ENCODE measurements at regions not wholly inside any gene's neighbourhood (a gene's known extent, or its start where the extent isn't known, plus 50 kb on each side); places are given as distances from the start of the nearest gene placed in this dataset.
"Not testable (repeated sequence)": the region's sequence is repeated elsewhere in the genome, so short reads cannot be mapped to it uniquely, and the experiment has no call there.

DNA sequence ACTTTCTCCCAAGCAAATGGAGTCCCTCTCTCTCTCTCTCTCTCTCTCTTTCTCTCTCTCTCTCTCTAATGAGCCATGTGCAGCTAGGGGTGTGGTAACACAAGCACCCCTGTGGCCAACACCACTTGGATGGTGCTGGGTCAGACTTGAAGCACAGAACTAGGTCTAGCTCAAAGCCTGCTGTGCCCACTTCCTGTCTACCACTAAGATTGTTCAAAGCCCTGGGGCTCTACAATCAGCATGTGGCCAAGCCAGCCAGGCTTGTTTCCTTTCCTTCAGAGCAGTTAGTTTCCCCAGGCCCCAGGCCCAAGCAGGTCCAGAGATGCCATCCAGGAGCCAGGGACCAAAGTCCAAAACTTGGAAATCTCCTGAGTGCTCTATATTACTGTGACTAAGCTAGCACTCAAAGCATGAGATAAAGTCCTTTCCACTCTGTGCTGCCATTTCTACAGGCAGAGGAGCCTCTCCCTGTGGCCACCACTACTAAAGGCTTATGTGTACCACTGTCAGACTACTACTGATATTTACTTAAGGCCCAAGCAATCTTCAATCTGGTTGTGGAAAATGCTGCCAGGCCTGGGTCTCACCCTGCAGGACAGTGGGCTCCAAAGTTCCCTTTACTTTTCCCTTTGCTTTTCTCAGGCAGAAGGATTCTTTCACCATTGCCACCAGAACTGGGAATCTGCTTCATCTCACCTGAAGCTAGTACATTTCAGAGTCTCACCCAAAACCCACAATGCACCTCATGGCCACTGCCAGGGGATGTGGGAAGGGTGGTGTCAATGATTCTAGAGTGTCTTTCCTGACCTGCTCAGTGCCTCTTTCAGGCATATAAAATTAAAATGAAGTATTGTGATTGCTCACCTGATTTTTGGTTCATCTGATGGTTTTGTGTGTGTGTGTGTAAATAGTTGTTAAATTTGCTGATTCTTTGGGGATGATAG, 999.5 kb downstream of the NCAM2 start:
- DNase-seq (ENCODE audit: low read depth), result no peak

DNA sequence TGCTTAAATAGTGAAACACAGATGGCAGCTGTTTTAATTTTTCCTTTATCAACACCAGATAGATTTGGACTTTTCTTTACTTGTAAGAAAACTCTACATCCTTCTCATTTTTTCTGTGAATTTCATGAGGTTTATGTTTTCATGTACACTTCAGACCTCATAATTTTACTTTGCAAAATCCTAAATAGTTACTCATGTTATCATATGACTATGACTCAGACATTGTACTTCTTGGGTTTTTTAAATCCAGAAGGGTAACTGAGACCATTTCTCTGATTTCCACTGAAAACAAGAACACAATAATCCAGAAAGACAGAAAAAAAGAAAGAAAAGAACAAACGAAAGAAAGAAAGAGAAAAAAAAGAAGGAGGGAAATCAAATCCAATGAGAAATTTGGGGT, 1021.6 kb downstream of the NCAM2 start:
- DNase-seq (ENCODE audit: low read depth), result no peak

GRCh38 chr21:22020221-22020620, 1022.0 kb downstream of the NCAM2 start:
- DNase-seq (ENCODE audit: low read depth), result no peak

DNA sequence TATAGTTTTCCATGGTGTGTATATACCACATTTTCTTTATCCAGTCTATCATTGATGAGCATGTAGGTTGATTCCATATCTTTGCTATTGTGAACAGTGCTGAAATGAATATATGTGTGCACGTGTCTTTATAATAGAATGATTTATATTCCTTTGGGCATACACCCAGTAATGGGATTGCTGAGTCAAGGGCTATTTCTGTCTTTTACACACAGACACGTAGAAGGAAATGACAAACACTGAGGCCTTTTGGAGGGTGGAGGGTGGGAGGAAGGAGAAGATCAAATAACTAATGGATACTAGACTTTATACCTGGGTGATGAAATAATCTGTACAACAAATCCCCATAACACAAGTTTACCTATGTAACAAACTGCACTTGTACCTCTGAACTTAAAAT, 1025.7 kb downstream of the NCAM2 start:
- not testable (repeated sequence) for DNase-seq (ENCODE audit: low read depth)

GRCh38 chr21:22044431-22044830, 1046.2 kb downstream of the NCAM2 start:
- no peak for DNase-seq (ENCODE audit: low read depth)

DNA sequence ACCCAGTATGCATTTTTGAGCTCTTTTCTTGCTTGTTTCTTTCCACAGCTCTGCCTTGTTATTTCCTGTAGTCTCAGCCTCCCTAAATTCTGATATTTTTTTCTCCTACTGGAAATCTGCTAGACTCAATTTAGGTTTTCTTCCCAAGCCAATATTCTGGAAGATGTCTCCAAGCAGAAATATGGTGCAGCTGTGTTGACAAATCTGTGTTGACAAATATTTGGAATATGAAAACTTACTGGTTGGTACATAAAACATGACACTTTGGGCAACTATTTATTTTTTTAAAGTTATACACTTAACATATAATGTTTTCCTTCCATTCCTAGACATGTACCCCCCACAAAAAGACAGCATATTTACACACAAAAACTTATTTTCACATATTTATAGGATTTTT, 1048.4 kb downstream of the NCAM2 start:
- DNase-seq (ENCODE audit: low read depth), result no peak

DNA sequence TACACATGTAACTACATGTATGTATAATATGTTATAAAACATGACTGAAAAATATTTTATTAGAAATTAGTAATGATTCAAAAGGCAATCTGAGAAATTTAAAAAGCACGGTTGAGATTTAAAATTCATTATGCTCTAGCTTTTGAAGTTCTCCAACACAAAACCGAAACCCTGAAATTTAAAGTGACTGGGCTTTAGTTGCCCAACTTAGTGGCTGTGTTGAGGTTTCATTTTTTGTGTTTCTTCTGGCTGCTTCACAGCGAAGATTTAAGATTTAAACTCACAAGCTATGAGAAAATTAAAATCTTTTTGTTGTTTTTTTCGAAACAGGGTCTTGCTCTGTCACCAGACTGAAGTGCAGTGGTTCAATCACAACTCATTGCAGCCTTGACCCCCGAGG, 1058.7 kb downstream of the NCAM2 start:
- DNase-seq (ENCODE audit: low read depth), result no peak

DNA sequence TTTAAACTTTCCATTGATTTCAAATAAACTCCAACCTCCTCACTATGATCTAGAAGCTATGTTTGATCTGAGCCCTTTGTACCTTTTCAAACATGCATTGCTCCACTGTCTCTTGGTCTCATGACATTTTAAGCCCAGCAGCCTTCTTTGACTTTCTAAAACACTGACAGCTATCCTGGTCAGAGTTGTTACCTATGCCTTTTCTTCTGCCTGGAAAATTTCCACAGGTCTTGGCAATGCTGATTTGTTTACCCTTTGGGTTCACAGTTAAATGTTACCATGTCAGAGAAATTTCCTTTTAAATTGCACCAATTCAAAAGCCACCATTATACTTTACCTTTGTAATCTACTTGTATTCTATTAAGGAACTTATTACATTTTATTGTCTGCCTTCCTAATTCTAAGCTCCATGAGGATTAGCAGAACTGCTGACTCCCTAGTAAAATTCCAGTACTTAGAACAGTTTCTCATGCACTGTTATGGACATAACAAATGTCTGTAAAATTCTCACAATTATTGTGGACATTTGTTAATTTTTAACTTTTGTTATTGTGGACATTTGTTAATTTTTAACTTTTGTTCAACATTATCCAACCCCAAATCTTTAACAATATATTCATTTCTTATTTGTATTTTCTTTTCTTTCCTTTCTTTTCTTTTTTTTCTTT, 1064.4 kb downstream of the NCAM2 start:
- no peak for DNase-seq (ENCODE audit: low read depth)

DNA sequence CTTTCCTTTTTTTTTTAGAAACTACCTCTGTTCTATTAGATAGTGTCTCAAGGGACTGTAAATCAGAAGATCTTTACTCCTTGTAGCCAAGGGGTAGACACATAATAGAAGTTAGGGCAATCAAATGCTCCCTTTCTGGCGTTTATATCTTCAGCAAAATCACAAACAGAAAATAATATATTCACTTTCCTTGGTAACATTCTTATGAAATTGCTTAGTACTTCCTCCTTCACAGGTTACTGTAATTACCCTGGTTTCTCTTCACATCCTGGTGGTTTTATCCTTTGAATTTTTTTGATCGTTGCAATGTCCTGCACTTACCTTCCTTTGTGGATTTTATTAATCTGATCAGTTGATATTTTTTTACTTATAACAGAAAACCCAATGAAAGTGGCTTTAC, 1064.9 kb downstream of the NCAM2 start:
- no peak for DNase-seq (ENCODE audit: low read depth)

- DNase-seq (ENCODE audit: low read depth), result no peak
These were observed 1078.3 kb downstream of the NCAM2 start for GRCh38 chr21:22076471-22076870.

DNA sequence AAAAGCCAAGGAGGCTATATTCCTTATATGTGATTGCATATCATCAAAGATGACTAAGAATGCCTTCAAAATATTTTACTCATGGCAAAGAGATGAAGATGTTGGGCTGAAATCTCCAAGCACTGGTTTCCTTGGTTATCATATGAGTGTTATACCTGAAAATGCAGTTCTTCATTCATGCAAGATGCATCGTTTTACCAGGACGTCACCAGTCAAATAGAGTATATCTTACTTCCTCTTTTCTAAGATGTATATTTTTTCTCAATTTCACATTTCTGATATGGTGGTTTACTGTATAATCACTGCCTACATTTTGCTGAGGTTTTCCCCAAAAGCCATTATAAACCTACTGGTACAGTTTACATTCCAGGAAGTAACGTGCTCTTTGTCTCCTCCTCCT, 1085.7 kb downstream of the NCAM2 start:
- no peak for DNase-seq (ENCODE audit: low read depth)

DNA sequence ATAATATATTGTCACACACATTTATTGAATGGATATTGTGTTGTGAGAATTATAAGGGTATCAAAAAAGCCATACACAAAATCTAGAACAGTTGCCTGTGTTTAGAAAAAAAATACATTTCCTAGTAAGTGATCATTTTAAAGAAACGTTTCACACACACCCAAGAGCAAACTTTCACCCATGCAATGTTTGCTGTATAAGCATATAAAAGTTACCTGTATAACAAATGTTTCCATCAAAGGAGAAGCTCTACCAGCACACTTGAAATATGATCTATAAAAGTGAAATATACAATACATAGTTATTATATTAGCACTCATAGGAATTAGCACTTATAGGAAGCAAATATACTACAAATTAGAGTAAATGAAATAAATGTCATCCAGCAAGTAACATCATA, 1098.1 kb downstream of the NCAM2 start:
- no peak for DNase-seq (ENCODE audit: low read depth)

DNA sequence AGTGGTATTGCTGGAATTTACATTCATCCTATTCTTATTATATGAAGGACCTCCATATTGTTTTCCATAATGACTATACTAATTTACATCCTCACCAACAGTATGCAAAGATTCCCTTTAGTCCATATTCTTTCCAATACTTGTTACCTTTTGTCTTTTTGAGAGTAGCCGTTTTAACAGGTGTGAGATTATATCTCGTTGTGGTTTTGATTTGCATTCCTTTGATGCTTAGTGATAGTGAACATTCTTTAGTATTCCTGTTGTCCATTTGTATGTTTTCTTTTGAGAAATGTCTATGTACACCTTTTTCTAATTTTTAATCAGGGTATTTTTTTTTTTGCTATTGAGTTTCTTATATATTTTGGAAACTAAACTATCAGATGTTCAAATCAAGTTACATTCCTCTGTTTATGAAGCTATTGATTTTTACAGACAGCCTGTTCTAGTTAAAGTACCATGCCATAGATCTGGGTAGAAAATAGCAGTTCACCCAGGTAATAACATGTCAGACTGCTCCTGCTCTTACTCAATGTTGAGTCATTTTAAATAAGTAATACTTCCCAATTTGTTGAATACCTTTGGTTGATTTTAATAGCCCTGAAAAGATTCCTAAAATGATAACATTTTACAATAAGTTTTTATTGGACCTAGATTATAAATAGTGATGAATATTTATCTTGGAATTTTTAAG, 1108.7 kb downstream of the NCAM2 start:
- DNase-seq (ENCODE audit: low read depth), result no peak

- DNase-seq (ENCODE audit: low read depth), result no peak
These were observed 1117.5 kb downstream of the NCAM2 start for GRCh38 chr21:22115746-22116145.

GRCh38 chr21:22120616-22121266, 1122.5 kb downstream of the NCAM2 start:
- DNase-seq (ENCODE audit: low read depth), result no peak

DNA sequence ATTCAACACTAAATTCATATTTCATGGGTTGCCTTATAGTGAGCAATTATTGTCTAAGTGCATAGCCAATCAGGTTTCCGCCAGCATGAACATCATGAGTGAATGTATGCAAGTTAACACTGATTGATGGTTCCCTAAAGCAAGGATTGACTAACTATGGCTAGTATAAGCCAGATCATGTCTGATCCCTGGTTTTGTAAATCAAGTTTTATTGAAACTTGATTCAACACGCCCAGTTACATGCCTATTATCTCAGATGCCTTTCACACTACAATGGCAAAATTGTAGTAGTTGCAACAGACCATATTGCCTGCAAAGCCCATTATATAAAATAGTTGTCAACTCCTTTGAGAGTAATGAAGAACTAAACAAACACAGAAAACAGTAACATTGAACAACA, 1127.4 kb downstream of the NCAM2 start:
- DNase-seq (ENCODE audit: low read depth), result no peak

GRCh38 chr21:22128671-22129070, 1130.5 kb downstream of the NCAM2 start:
- DNase-seq (ENCODE audit: low read depth), result no peak

GRCh38 chr21:22132358-22133071, 1134.3 kb downstream of the NCAM2 start:
- DNase-seq (ENCODE audit: low read depth), result no peak

DNA sequence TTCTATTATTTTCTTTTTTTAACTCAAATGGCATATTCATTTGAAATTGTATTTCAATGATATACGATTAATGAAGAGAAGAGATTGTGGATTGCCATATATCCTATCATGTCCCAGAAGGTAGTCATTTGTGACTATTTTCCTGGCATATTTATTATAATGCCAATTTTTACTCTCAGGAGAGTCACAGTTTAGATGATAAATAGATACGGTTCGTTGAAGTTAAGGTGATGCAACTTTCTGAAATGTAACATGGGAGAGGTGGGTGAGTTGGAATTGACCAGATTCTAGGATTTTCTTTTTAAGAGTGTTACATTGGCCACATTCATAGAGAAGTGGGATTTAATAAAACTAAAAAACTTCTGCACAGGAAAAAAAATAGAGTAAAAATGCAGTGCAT, 1138.5 kb downstream of the NCAM2 start:
- no peak for DNase-seq (ENCODE audit: low read depth)

GRCh38 chr21:22138297-22139016, 1140.2 kb downstream of the NCAM2 start:
- no peak for DNase-seq (ENCODE audit: low read depth)

GRCh38 chr21:22145545-22145944, 1147.3 kb downstream of the NCAM2 start:
- no peak for DNase-seq (ENCODE audit: low read depth)
